OCI-M1 (cell line): ENCODE measurements at regions not wholly inside any gene's neighbourhood (a gene's known extent, or its start where the extent isn't known, plus 50 kb on each side); places are given as distances from the start of the nearest gene placed in this dataset.

Experiments
- DNase-seq: peaks from one replicate; lab custom pipeline; 2025; lab: John Stamatoyannopoulos, UW

DNA sequence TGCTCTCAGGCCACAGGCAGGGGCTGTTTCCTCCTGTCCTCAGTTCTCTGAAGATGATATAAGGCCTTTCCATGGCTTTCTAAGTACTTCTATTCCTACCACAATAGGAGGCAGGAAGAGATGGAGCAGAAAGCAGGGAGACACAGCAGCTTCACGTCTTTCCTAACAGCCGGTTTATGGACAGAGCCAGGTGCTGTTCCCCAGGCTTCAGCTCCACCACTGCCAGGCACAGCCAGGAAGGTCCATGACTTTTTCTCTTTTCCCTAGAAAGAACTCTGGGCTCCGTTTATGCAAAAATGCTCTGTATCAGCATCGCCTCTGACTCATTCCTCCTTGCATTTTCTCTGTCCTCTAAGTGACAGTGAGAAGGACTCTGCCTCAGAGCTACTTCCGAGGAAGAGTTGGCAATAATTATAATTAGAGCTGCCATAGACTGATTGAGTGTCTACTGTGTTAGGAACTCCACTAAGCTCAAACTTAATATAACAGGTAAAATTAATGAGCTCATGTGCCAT is 478.5 kb downstream of the RASEF start:
- DNase-seq, result no peak

DNA sequence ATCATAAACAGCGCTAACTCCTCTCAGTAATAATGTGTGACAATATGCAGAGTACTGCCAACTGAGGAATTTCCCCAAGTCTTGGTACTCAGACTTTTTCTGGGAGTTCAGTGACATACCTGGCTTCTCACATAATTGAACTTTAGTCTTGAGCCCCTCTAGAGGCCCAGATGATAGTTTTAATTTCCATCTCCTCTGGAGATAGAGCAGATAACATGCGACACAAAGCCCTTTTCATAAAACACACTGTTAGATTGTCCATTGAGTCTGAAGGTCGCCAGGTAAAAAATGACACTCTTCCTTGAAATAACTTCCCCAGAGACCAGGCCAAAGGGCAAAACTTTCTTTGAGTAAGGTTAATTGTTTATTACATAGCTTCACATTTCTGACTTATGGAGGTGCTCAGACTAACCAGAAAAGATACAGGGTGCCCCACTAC is 476.0 kb downstream of the RASEF start:
- DNase-seq, result no peak

DNA sequence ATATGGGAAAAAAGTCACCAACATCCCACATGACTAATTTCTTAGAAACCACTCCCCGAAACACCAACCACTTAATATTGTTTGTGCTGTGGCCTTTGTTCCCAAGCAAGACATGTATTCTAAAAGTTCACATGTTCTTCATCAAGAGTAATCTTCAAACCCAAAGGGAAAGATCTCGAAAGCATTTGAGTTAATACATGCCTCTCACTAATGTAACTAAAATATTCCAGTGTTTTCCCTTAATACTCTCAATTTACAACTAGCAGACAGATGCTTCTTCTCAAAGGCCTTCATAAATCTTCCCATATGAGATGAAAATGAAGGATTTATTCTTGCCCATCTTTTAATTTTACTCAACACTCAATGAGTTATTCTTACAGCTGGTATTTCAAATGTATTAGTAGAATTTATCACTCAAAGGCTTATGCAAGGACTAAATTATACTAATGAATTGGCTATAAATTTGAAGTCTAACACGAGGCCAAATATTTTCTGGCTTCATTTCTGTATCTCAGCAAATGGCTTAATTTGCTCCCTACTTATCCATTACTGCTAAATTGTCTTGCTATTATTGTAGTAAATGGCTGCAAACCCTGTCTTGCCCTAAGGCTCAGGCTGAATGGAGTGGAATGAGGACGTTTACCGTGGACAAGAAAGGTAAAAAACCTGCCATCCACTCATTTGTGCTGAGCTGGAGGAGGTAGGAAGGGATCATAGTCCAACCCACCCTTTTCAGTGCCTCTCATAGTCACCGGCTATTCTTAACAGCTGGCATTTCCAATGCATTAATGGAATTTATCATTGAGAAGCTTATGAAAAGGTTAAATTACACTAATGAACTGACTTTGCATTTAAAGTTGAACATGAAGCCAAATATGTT is 474.4 kb downstream of the RASEF start:
- no peak for DNase-seq

DNA sequence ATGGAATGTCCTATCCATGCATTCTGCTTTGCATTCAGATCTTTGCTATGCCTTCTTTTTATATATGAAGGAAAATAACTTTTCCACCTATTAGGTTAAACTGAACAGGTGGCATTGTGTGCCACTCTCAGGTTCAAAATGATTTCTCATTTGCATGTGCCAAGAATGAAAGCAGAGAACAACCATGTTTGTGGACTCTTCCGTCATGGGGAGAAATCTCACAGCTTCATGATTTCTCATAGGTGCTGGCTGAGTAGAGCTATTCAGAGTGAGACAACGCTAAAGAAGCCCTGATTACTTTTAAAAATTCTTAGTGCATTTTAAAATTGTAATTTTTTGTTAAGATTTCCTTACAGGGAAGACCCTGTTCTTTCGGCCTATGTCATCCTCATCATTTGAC is 472.1 kb downstream of the RASEF start:
- no peak for DNase-seq

DNA sequence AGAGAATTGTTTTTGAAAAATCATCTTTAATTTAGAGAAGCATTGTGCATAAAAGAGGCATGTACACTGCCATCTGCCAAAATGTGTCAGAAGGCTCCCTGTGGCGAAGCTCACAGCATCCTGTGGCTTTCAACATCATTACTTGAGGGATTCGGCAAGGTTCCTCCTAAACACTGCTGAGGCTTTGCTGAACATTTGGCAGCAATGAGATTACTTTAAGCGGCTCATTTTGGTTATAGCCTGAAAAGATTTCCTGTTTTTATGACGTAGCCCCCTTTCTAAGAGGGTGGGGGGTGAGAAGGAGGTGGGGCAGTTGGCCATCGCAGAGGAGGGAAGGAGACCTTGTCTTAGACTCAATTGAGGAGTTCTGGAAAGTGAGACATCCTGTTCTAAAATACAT is 469.4 kb downstream of the RASEF start:
- DNase-seq, result no peak

DNA sequence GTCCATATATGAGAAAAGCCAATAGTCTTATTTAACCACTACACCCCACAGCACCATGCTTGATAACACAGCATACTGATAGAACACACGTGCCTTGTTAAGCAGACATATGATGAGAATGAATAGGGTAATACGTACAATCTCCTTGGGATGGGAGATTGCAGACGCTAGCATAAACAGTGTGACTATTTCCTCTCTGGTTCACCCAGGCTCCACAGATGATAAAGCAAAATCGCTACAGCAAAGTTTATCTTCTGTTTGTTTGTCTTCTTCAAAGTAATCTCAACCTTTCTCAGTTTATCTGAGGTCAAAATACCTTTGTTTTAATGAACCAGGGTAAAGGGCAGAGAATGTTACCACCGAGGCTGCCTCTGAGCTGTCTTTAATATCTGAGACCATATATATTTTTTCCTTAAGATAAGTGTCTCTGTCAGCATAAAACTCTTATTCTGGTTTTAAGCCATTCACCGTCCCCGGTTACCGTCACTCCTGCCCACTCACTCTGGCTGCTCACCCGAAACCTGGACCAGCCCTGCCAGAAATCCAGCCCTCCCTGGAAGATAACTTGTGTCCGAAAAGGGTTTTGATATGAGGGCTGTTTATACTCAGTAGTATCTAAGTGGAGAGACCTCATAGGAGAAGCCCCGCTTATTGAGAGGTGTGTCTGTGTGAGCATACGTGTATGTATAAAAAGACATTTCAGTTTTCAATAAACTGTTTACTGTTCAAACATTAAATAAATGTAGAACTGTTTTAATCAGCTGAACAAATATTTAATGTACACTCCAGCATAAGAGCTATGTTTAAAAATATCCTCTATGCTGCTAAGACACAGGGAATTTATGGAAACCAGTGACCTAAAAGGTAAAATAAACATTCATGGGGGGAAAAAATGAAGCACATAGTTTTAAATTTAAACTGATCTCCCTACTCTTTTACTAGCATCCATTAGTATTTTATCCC is 465.4 kb downstream of the RASEF start:
- DNase-seq, result no peak

DNA sequence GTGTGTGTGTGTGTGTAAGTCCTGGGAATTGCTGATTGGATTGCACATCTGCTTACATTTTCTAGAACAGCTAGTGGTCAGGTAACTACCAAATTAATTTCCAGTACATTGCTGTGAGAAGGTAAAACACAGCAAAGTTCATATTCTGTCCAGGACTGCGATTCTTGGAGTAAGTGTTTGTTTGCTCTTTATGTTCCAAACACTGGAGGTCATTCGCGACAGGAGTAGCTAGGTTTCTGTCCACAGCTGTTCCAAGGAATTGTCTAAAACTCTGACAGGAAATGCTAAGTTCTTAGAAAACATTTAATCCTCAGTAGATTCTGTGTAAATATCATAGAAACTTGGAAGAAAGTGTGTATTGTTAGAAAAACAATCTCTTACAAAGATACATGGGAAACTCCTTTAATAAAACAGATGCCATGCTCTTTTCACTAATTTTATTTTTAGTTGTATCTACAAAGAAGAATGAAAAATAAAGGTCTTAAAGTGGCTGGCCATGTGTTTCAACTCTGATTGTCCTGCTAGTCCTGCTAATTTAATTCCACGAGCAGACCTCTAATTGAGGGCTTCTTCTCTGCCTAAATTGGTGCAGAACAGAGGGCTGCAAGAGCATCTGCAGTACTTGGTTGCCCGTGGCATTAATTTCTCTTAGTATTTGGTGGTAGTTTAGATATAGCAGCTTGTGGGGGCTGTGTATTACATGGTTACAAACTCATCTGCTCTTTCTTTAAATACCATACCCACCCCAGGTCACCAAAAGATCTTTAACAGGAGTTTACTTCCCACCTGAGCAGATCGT is 464.5 kb downstream of the RASEF start:
- no peak for DNase-seq

DNA sequence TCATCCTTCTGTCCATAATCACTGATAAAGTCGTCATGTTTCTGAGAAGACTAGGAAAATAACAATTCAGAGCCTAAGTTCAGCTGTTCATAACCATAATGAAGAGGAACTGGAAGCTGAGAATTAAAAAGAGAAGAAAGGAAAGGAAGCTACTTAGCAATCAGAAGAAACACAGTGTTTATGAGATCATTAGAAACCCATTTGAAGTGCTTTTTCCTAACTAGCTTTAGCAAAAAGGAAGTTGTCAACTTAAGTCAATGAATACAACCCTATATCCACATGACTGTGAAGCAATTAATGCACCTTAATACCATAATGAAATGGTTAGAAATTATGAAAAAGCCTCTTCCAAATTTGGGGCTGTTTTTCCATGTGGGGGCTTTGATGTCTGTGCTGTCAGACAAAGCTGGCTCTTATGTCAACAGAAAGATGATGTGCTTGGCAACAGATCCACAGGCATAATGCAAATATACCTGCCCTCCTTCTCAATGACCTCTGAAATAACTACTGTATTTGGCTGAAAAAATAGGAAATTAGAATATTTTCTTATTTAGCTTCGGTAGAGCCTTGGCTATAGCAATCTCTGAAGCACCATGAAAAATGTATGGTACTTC is 463.5 kb downstream of the RASEF start:
- no peak for DNase-seq

DNA sequence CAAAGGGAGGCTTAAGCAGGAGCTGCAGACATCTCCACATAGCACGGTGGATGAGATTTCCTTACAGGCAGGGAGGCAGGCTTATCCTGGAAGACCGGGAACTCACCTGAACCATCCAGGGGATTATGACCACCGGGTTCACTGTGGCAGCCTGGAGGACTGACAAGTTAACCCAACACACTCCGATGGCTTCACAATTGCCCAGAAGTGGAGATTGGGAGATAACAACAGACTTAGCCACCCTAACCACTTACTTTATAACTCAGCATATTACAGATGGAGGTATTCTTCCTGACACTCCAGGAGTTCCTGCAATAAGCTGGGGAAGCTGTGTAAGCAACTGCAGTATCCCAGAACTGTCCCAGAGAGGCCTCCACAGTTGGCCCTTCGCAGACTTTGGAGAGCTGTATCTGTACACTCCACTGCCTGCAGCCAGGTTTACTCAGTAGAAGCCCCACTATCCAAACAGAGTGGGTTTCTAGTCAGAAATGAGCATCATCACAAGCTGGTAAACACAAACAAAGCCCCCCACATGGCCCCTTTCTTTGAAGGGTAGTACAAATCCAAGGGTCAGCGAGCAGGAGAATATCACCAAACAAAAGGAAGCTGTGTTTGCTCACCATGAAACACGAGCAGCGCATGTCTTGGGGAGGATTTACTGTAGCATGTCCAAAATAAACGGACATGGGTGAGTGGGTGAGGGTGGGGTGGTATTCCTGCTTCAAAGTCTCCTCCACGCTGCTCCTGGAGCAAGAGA is 462.2 kb downstream of the RASEF start:
- no peak for DNase-seq

DNA sequence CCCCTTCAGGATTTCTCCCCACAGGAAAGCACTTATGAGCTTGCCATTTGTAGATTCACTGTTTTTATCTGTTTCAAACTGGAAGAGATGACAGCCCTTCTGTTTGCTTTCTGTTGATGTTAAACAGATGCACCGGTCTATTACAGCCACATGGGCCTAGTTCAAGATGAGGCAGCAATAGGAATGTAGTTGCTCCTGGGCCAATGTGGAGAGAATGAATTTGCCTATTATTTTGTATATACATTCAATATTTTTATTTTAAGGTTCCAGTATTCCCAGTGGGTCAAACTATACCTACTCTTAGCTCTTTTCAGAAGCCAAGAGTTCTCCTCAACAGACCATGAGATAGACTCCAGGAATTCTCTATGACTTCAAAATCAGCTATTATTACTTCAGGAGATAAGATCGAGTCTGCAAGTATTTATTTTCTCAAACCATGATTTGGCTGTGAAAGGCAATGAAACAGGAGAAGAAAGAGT is 461.6 kb downstream of the RASEF start:
- no peak for DNase-seq

DNA sequence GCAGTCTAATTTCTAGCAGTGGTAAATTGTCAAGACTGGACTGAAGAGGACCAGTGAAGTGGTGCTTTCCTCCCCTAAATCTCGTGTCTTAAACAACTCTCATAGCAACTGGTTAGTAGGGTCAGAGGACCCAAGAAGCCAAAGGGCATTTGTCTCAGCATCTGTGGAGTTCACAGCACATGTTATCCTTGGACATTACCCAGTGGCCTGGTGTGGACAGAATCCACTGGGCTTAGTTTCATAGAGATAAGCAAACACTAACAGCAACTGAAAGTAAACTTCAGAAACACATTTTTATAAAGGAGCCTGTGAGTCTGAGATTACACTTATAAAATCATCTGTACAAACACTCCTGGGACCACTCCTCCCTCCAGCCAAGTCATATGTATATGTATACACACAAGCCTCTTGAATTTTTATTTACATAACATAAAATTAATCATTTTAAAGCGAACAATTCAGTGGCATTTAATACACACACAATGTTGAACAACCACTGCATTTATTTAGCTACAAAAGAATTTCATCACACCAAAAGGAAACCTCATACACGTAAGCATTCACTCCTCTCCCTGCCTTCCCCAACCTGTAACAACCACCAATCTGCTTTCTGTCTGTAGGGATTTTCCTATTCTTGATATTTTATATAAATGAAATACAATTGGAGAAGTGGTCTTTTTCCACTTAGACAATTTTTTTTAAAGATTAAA is 457.8 kb downstream of the RASEF start:
- peak; percentile 34 for DNase-seq

DNA sequence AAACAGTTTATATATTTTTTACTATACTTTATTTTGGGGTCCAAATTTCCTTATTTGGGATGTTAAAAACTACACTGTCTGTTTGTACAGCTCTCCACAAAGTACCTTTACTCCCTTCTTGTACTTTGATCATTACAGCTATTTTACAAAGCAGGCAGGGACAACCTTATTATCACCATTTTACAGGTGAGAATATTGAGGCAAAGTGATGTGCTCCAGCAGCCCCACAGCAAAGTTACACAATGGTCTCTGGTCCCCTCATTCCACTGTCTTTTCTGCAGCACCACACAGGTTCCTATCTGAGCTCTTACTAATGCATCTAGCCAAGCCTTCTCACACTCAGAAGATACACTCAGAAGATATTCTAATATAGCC is 457.3 kb downstream of the RASEF start:
- no peak for DNase-seq

DNA sequence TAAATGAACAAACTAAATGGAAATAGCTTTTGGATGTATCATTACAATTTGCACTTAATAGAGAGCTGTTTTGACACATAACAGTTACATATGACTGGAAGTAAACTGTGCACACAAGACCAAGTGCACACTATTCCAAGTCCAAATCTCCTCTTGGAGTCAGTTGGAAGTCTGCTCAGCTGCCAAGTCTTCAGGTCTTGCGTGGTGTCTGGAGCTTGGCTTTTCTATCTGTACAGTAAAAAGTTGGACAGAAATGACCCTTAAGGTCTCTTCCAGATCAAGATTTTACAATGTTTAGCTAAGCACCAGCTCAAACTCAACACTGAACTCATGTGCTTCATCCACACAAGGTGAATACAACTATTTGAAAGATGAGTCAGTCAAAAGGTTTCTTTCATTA is 456.9 kb downstream of the RASEF start:
- no peak for DNase-seq

DNA sequence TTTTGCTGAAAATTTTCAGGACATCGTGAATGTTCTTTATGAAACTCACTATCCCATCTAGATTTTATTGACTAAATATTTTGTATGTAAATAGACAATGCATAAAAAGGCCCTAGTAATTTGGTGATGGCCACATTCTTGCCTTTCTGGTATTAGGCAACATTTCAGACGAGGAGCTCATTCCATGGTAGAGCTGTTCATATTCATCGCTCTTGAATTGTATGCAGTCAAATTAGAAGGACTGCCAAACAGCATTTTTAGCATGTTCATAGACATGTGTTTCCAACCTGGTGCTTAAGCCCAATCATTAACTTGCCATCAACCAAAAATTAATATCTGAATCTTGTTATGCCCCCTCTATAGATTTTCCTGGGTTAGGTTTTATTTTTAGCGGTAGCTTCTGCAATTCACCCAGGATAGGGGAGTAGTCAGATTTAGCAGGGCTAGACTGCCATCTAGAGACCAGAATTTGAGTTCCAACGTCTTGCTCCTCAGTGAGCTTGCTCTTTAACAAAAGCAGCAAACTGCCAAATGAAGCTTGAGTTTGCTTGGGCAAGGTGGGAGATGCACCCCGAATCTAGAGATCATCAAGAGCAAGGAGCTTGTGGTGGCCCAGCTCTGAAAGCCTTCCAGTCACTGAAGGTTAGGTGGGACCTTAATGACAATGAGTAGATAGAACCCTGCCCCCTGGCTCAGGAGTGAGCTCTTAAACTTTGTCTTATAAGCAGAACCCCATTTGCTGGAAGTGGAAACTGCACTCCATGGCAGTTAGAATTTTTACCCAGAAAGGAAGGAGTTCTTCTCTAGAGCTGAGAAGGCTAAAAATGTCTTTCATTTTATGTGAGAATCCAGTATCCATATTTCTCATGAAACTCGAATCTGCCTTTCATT is 456.2 kb downstream of the RASEF start:
- peak; percentile 77 for DNase-seq

DNA sequence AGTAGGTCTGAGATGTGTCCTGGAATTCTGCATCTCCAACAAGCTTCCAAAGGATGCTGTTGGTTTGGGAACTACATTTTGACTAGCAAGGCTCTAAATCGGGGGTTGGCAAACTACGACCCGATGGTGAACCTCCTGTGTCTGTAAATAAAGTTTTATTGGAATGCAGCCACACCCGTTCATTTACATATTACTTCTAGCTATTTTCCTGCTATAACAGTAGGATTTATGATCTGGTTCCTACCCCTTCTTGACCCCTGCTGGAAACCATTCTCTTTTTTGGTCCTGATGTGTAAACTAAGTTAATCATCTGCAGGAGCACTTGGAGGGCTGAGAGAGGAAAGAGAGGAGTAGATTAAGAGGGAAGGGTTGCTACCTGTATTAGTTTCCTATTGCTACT is 454.5 kb downstream of the RASEF start:
- DNase-seq, result no peak

DNA sequence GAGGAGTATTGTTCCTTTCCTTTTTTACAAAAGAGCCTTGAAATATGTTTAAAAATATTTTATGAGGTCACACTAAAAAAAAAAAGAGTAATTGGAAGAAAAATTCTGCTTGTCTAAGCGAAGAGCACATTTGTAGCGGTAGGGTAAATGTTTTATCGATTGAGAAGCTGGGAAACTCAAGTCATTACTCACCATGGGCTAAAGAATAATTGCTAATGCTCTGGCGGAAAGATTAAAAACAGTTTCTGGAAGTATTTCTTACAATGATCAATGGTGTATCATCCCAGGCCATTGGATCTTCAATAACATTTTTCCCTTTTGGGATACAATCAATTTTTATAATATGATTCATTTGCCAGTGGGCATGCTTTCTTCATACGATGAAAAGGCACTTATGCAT is 450.0 kb downstream of the RASEF start:
- no peak for DNase-seq

DNA sequence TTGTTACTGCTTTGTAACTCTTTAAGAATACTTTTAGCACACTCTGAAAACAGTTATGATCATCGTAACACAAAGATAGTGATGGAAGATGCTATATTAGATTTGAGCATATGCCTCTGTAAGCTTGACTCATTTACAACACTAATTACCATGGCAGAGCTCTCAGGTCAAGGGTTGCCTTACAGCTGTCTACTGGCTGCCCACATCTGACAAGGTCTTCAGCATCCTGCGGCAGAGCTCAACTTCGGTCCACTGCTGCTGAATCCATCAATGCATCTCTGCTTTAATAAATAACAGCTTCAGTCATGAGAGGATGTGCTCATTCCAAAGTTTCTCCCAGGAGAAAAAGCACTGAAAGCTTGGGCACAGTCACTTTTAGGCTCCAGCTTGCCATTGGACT is 449.4 kb downstream of the RASEF start:
- DNase-seq, result no peak

DNA sequence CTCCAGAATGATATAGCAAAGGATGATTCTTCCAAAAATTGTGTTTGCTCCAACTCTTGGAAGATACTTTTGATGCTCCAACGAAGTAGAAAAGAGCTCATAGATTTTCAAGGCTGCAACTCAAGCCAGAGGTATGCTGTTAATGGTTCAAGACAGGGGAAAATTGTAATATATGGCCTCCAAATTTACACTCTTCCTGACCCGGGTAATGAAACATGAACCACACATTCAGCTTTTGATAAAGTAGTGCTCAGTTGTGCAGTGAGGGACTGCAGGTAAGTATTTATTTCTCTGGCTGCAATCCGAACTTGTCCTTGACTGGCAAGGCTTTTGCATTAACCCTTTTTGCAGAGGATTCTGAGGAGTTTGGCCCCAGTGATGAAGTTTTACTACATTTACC is 446.4 kb downstream of the RASEF start:
- DNase-seq, result no peak

DNA sequence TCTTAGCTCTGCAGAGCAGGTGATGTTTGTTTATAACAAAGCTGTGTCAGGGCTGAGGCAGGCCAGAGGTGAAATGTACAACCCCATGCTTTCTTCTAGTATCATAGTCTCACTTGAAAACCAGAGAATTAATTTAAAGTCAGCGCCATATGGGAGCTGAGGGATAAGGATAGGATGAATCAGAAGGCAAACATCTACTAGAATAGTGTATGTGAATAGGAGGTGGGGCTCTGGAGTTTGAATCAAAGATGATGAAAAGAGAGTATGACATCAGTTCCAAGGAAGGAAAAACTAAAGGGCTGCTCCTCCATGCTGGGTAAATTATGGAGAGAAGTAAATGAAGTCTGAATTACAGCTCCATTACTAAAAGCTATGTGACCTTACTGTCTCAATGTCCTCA is 441.5 kb downstream of the RASEF start:
- DNase-seq, result no peak
